Activated T-helper 1 cell treated with anti-CD3 and anti-CD28 coated beads, Interleukin-12 subunit alpha, Interleukin-12 subunit beta, Interleukin-2, Interleukin-4 antibody, amounts not matched to agents 30 ng/mL and 10 ng/mL and 1 ng/mL, durations not matched to agents 14 hours and 24 hours and 36 hours (primary cell): ENCODE measurements at regions not wholly inside any gene's neighbourhood (a gene's known extent, or its start where the extent isn't known, plus 50 kb on each side); places are given as distances from the start of the nearest gene placed in this dataset.
"Not testable (repeated sequence)": the region's sequence is repeated elsewhere in the genome, so short reads cannot be mapped to it uniquely, and the experiment has no call there.

Experiments
- DNase-seq: peaks from one replicate; pipeline ENCODE4 v3.0.0; 2021; ENCODE audit warnings: low spot score
- H3K27ac Mint-ChIP-seq: one replicate; pipeline ENCODE4 v1.8.0; 2021; ENCODE audit warnings: mild to moderate bottlenecking, mixed read lengths
- H3K27me3 Mint-ChIP-seq: one replicate; pipeline ENCODE4 v1.8.0; 2022; ENCODE audit warnings: mild to moderate bottlenecking, moderate library complexity, mixed read lengths; ENCODE audit not compliant: insufficient read depth
- H3K36me3 Mint-ChIP-seq: one replicate; pipeline ENCODE4 v1.8.0; 2021; ENCODE audit warnings: low read depth, mixed read lengths
- H3K4me1 Mint-ChIP-seq: one replicate; pipeline ENCODE4 v1.8.0; 2021; ENCODE audit warnings: low read depth, mixed read lengths
- H3K4me3 Mint-ChIP-seq: one replicate; pipeline ENCODE4 v1.8.0; 2021; ENCODE audit warnings: mild to moderate bottlenecking, moderate library complexity, mixed read lengths
- H3K9me3 Mint-ChIP-seq: one replicate; pipeline ENCODE4 v1.8.0; 2021; ENCODE audit warnings: mixed read lengths
- intact Hi-C: fragments of 100-400 bp; cut with micrococcal nuclease; formaldehyde crosslinking; loops from one replicate; pipeline ENCODE4 v1.15.1; 2024

GRCh38 chr18:1104181-1104881 lies 199.7 kb downstream of the ADCYAP1 start:
- Mint-ChIP-seq H3K27ac (no peak overlapping the region), H3K27me3 (no peaks in the 10 kb centered on the region), H3K4me3 (no peak overlapping the region), H3K4me1 (no peaks in the 10 kb centered on the region), H3K36me3 (no peaks in the 10 kb centered on the region), H3K9me3 (peaks cover 4% of the 10 kb centered on the region)
- intact Hi-C loops, result no loop called here
- no peak for DNase-seq

- Mint-ChIP-seq H3K4me3 (no peak overlapping the region), H3K27me3 (no peaks in the 10 kb centered on the region), H3K9me3 (peaks cover 9% of the 10 kb centered on the region), H3K27ac (no peak overlapping the region), H3K36me3 (no peaks in the 10 kb centered on the region), H3K4me1 (no peaks in the 10 kb centered on the region)
- intact Hi-C loops, result no loop called here
- DNase-seq, result no peak
Measured at GRCh38 chr18:1124495-1124894, 219.8 kb downstream of the ADCYAP1 start.

- intact Hi-C loops, result no loop called here
- Mint-ChIP-seq H3K4me3 (no peak overlapping the region), H3K27ac (no peak overlapping the region), H3K9me3 (no peaks in the 10 kb centered on the region), H3K27me3 (no peaks in the 10 kb centered on the region), H3K36me3 (no peaks in the 10 kb centered on the region), H3K4me1 (no peaks in the 10 kb centered on the region)
- DNase-seq, result no peak
Measured at GRCh38 chr18:1133541-1133940, 228.9 kb downstream of the ADCYAP1 start.

GRCh38 chr18:1147730-1148129 lies 243.1 kb downstream of the ADCYAP1 start:
- no peak overlapping the region for H3K27ac Mint-ChIP-seq
- H3K4me1 Mint-ChIP-seq, result no peaks in the 10 kb centered on the region

GRCh38 chr18:1149709-1150108 lies 245.0 kb downstream of the ADCYAP1 start:
- no peaks in the 10 kb centered on the region for H3K36me3 Mint-ChIP-seq
- no peak overlapping the region for H3K4me3 Mint-ChIP-seq
- H3K27me3 Mint-ChIP-seq, result no peaks in the 10 kb centered on the region
- peaks cover 9% of the 10 kb centered on the region for H3K9me3 Mint-ChIP-seq
- intact Hi-C loops, result no loop called here
- no peaks in the 10 kb centered on the region for H3K4me1 Mint-ChIP-seq
- no peak for DNase-seq
- H3K27ac Mint-ChIP-seq, result no peak overlapping the region

More at GRCh38 chr18:1147730-1148129, 243.1 kb downstream of the ADCYAP1 start:
- no peak for DNase-seq
- Mint-ChIP-seq H3K4me3 (no peak overlapping the region), H3K9me3 (peaks cover 18% of the 10 kb centered on the region), H3K36me3 (no peaks in the 10 kb centered on the region), H3K27me3 (no peaks in the 10 kb centered on the region)
- intact Hi-C loops, result no loop called here

- intact Hi-C loops, result no loop called here
- H3K27ac Mint-ChIP-seq, result no peak overlapping the region
- no peak for DNase-seq
- no peaks in the 10 kb centered on the region for H3K27me3 Mint-ChIP-seq
- no peaks in the 10 kb centered on the region for H3K4me1 Mint-ChIP-seq
- H3K9me3 Mint-ChIP-seq, result peaks cover 9% of the 10 kb centered on the region
- H3K4me3 Mint-ChIP-seq, result no peak overlapping the region
- no peaks in the 10 kb centered on the region for H3K36me3 Mint-ChIP-seq
Measured at GRCh38 chr18:1150344-1150743, 245.7 kb downstream of the ADCYAP1 start.

GRCh38 chr18:1152958-1153357 lies 248.3 kb downstream of the ADCYAP1 start:
- H3K27ac Mint-ChIP-seq, H3K36me3 Mint-ChIP-seq, H3K4me1 Mint-ChIP-seq, H3K27me3 Mint-ChIP-seq, intact Hi-C loops, DNase-seq, H3K4me3 Mint-ChIP-seq: not testable (repeated sequence)
- H3K9me3 Mint-ChIP-seq, result peaks cover 11% of the 10 kb centered on the region

- Mint-ChIP-seq H3K27me3 (no peaks in the 10 kb centered on the region), H3K27ac (no peak overlapping the region), H3K9me3 (peaks cover 16% of the 10 kb centered on the region), H3K36me3 (no peaks in the 10 kb centered on the region), H3K4me3 (no peak overlapping the region), H3K4me1 (no peaks in the 10 kb centered on the region)
- intact Hi-C loops, result no loop called here
- DNase-seq, result no peak
Measured at GRCh38 chr18:1173593-1173992, 268.9 kb downstream of the ADCYAP1 start.

- Mint-ChIP-seq H3K36me3 (no peaks in the 10 kb centered on the region), H3K4me3 (no peak overlapping the region), H3K9me3 (peaks cover 29% of the 10 kb centered on the region), H3K4me1 (no peaks in the 10 kb centered on the region), H3K27me3 (no peaks in the 10 kb centered on the region), H3K27ac (no peak overlapping the region)
- no peak for DNase-seq
- intact Hi-C loops, result no loop called here
Measured at GRCh38 chr18:1177232-1177631, 272.6 kb downstream of the ADCYAP1 start.

GRCh38 chr18:1191341-1191740 lies 286.7 kb downstream of the ADCYAP1 start:
- intact Hi-C loops, result no loop called here
- H3K27me3 Mint-ChIP-seq, result no peaks in the 10 kb centered on the region
- no peak overlapping the region for H3K27ac Mint-ChIP-seq
- peaks cover 17% of the 10 kb centered on the region for H3K9me3 Mint-ChIP-seq
- H3K36me3 Mint-ChIP-seq, result no peaks in the 10 kb centered on the region
- no peak for DNase-seq
- H3K4me3 Mint-ChIP-seq, result no peak overlapping the region
- H3K4me1 Mint-ChIP-seq, result no peaks in the 10 kb centered on the region

GRCh38 chr18:1213126-1213525 lies 308.5 kb downstream of the ADCYAP1 start:
- Mint-ChIP-seq H3K4me3 (no peak overlapping the region), H3K36me3 (no peaks in the 10 kb centered on the region)

GRCh38 chr18:1222880-1223279 lies 318.2 kb downstream of the ADCYAP1 start:
- Mint-ChIP-seq H3K27me3 (no peaks in the 10 kb centered on the region), H3K27ac (no peak overlapping the region), H3K9me3 (peaks cover 6% of the 10 kb centered on the region), H3K4me3 (no peak overlapping the region), H3K4me1 (no peaks in the 10 kb centered on the region), H3K36me3 (no peaks in the 10 kb centered on the region)
- DNase-seq, result no peak
- intact Hi-C loops, result no loop called here

More at GRCh38 chr18:1213126-1213525, 308.5 kb downstream of the ADCYAP1 start:
- intact Hi-C loops, result no loop called here
- H3K9me3 Mint-ChIP-seq, result peaks cover 28% of the 10 kb centered on the region
- no peaks in the 10 kb centered on the region for H3K4me1 Mint-ChIP-seq
- H3K27ac Mint-ChIP-seq, result no peak overlapping the region
- no peaks in the 10 kb centered on the region for H3K27me3 Mint-ChIP-seq
- no peak for DNase-seq

GRCh38 chr18:1227025-1227424 lies 322.4 kb downstream of the ADCYAP1 start:
- Mint-ChIP-seq H3K9me3 (peaks cover 16% of the 10 kb centered on the region), H3K4me1 (no peaks in the 10 kb centered on the region), H3K27ac (no peak overlapping the region), H3K4me3 (no peak overlapping the region), H3K36me3 (no peaks in the 10 kb centered on the region), H3K27me3 (no peaks in the 10 kb centered on the region)
- no peak for DNase-seq
- intact Hi-C loops, result no loop called here

- no peak for DNase-seq
- Mint-ChIP-seq H3K4me1 (no peaks in the 10 kb centered on the region), H3K27ac (no peak overlapping the region), H3K27me3 (no peaks in the 10 kb centered on the region), H3K4me3 (no peak overlapping the region), H3K9me3 (peaks cover 34% of the 10 kb centered on the region), H3K36me3 (no peaks in the 10 kb centered on the region)
- intact Hi-C loops, result no loop called here
Measured at GRCh38 chr18:1229634-1230033, 325.0 kb downstream of the ADCYAP1 start.
